22Rv1 (cell line): ENCODE measurements at regions not wholly inside any gene's neighbourhood (a gene's known extent, or its start where the extent isn't known, plus 50 kb on each side); places are given as distances from the start of the nearest gene placed in this dataset.
"Not testable (repeated sequence)": the region's sequence is repeated elsewhere in the genome, so short reads cannot be mapped to it uniquely, and the experiment has no call there.

Source experiments
- H3K27ac ChIP-seq: fragments of 450-650 bp; 2 replicates; pipeline ENCODE4 v1.5.1; 2017
- ZFX ChIP-seq: fragments of 450-650 bp; IDR thresholded peaks from 2 replicates; pipeline ENCODE4 v1.6.1; 2017; ENCODE audit warnings: antibody characterized with exemption, borderline replicate concordance
- TF ChIP-seq, protein P1 (sequence below): fragments of 450-650 bp; IDR thresholded peaks from 2 replicates; pipeline ENCODE4 v1.5.1; 2017; ENCODE audit warnings: mild to moderate bottlenecking

DNA sequence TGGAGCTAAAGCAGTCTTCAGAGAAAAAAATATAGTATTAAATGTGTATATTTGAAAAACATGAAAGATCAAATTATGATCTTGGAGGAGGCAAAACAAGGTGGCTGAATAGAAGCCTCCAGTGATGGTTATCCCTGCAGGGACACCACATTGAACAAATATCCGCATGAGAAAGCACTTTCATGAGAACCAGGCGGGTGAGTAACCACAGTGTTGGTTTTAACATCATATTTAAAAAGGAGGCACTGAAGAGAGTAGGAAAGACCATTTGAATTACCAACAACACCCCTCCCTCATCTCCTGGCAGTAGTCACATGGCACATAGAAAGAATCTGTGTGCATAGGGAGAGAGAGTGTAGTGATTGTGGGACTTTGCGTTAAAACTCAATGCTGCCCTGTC is 759.6 kb upstream of the NRXN1 start:
- TF ChIP-seq, protein P1, sequence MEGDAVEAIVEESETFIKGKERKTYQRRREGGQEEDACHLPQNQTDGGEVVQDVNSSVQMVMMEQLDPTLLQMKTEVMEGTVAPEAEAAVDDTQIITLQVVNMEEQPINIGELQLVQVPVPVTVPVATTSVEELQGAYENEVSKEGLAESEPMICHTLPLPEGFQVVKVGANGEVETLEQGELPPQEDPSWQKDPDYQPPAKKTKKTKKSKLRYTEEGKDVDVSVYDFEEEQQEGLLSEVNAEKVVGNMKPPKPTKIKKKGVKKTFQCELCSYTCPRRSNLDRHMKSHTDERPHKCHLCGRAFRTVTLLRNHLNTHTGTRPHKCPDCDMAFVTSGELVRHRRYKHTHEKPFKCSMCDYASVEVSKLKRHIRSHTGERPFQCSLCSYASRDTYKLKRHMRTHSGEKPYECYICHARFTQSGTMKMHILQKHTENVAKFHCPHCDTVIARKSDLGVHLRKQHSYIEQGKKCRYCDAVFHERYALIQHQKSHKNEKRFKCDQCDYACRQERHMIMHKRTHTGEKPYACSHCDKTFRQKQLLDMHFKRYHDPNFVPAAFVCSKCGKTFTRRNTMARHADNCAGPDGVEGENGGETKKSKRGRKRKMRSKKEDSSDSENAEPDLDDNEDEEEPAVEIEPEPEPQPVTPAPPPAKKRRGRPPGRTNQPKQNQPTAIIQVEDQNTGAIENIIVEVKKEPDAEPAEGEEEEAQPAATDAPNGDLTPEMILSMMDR, result no peak
- TF ChIP-seq ZFX, result no peak
- H3K27ac ChIP-seq, result no peak overlapping the region

DNA sequence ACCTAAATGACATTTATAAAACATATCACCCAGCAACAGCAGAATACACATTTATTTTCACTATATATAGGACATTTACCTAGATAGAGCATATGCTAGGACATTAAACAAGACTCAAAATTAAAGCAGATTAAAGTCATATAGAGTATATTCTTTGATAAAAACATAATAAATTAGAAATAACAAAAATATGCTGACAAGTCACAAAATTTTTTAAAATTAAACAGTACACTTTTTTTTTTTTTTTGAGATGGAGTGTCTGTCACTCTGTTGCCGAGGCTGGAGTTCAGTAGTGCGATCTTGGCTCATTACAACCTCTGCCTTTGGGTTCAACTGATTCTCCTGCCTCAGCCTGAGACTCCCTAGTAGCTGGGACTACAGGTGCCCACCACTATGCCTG is 758.9 kb upstream of the NRXN1 start:
- H3K27ac ChIP-seq, result no peak overlapping the region
- TF ChIP-seq, protein P1, result no peak
- TF ChIP-seq ZFX, result no peak

DNA sequence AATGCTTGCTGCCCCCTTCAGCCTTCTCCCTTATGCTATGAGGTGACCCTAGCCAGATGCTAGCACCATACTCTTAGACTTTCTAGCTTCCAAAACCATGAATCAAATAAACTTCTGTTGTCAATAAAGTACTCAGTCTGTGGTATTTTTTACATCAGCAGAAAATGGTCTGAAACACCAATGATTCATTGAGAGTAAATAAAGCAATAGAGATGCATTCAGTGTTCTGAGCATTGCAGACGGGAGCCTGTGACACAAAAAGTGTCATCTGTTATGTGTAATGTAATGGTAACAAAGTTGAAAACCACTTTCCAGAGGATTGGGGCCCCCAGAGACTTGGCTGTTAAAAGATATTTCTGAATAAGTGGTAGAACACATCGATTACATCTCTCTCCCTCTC is 758.0 kb upstream of the NRXN1 start:
- no peak overlapping the region for H3K27ac ChIP-seq
- no peak for TF ChIP-seq ZFX
- TF ChIP-seq, protein P1, result no peak

DNA sequence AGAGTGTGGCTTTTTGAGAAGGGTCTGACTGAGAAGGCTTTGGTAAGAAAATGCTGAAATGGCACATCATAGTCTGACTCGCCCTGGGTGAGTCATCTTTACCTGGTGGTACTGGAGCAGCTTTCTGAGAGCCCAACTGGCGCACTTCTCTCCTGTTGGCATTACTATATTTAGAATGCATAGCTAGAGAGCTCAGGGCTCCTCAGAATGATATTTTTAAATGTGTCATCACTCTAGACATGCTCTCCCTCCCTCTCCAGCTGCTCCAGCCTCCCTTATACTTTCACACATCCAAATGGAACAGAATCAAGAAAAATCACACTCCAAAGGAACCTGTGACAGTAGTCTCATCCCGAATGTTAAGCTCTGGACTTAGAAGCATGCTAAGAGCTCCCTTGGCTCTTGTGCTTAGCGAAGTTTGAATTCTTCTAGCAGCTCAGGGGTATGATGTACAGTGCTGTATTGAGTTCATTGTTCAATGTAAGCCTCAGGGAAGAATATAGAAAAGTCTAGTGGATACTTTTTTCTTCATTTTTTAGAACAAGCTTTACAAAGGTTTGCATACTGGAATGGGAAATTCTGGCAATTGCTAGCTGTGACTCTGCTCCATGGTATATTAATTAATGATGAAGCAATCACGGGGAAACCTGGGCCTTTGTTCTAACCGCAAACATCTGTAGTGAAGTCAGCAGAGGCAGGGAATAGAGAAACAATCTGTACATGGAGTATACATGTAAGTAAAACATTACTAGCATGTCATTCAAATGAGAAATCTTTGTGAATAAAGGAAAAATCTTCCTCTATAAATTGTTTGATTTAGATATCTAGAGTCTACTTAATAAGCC is 751.2 kb upstream of the NRXN1 start:
- TF ChIP-seq, protein P1, result no peak
- no peak for TF ChIP-seq ZFX
- H3K27ac ChIP-seq, result no peak overlapping the region

DNA sequence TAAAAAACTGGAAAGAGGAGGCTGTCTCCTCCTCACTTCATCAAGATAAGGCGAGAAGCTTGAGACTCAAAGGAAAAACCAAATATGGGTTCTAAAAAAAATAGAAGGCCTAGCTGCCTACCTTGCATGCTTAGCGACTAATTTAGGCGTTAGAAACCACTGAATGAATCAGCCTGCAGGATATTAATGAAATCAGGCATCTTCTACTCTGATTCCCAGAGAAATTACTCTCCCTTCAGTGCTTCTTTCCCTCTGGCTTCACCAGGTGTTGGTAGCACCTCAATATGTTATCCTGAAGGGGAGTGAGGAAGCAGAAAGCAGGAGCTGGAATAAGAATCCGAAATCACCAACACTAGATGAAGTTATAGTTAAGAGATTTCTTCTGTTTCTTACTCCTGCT is 749.8 kb upstream of the NRXN1 start:
- TF ChIP-seq ZFX, result no peak
- TF ChIP-seq, protein P1, result no peak
- no peak overlapping the region for H3K27ac ChIP-seq

DNA sequence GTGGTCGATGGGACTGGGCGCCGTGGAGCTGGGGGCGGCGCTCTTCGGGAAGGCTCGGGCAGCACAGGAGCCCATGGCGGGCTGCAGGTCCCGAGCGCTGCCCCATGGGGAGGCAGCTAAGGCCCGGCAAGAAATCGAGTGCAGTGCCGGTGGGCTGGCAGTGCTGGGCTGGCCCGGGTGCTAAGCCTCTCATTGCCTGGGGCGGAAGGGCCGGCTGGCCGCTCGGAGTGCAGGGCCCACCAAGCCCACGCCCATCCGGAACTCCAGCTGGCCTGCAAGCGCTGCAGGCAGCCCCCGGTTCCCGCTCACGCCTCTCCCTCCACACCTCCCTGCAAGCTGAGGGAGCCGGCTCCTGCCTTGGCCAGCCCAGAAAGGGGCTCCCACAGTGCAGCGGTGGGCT is 748.4 kb upstream of the NRXN1 start:
- TF ChIP-seq, protein P1, result no peak
- no peak overlapping the region for H3K27ac ChIP-seq

DNA sequence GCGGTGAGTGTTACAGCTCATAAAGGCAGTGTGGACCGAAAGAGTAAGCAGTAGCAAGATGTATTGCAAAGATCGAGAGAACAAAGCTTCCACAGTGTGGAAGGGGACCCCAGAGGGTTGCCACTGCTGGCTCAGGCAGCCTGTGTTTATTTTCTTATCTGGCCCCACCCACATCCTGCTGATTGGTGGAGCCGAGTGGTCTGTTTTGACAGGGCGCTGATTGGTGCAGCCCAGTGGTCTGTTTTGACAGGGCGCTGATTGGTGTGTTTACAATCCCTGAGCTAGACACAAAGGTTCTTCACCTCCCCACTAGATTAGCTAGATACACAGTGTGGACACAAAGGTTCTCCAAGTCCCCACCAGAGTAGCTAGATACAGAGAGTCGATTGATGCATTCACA is 747.8 kb upstream of the NRXN1 start:
- not testable (repeated sequence) for H3K27ac ChIP-seq

DNA sequence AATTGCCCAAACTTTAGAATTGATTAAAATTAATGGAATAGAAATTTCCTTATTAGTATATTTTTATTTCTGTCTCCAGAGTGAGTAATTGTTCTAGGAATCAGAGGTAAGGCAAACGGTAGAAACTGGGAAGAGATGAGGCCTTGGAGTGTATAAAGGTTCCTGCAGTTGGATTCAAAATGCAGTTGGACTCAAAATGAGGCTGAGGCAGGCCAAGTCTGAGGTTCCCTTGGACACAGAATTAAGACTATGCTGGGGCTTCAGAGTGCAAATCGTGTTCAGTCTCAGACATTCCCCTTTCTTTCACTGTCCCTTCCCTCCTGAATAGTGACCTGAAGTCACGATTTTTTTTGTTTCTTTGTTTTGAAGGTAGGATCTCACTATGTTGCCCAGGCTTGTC is 746.9 kb upstream of the NRXN1 start:
- TF ChIP-seq, protein P1, result no peak
- no peak for TF ChIP-seq ZFX

DNA sequence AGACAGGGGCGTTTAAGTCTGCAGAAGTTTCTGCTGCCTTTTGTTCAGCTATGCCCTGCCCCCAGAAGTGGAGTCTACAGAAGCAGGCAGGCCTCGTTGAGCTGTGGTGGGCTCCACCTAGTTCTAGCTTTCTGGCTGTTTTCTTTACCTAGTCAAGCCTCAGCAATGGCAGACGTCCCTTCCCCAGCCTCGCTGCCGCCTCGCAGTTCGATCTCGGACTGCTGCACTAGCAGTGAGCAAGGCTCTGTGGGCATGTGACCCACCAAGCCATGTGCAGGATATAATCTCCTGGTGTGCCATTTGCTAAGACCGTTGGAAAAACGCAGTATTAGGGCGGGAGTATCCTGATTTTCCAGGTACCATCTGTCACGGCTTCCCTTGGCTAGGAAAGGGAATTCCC is 742.7 kb upstream of the NRXN1 start:
- H3K27ac ChIP-seq, result not testable (repeated sequence)

More for the DNA sequence above, 746.9 kb upstream of the NRXN1 start:
- H3K27ac ChIP-seq, result no peak overlapping the region
